Hematopoietic multipotent progenitor cell treated with erythropoietin and hydrocortisone succinate and interleukin-3 and kit ligand, for 17 days (in vitro differentiated cells): ENCODE measurements at regions not wholly inside any gene's neighbourhood (a gene's known extent, or its start where the extent isn't known, plus 50 kb on each side); places are given as distances from the start of the nearest gene placed in this dataset.

Experiments
- DNase-seq: peaks from one replicate; pipeline ENCODE4 v3.0.0-alpha.2; 2015; ENCODE audit warnings: low spot score

DNA sequence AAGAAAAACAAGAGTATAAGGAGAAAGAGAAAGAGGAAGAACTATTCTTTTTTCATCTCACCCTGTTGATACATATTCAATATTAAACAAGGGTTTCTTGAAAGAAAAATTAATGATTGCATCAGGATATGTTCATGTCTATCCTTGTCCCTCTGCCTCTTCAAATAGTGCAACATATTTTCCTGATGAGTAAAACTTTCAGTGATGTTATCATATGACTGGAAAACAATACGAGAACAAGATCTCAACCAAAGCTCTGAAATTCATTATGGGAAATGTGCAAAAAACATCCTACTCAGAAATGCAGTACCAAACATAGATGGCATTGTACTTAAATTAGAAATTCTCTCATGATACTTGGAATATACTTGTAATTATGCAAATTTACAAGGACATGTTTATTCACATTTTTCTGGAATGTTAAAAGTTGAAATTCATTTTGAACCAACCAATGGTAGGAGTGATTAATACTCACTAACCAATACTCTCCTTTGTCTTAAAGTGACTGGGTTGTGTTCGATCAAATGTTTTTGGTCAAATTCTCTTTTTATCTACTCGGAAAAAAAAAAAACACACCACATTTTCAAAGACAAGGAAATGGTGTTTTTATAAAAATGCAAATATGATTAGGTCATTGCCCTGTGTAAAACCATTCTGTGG is 148.9 kb upstream of the GULP1 start:
- no peak for DNase-seq

DNA sequence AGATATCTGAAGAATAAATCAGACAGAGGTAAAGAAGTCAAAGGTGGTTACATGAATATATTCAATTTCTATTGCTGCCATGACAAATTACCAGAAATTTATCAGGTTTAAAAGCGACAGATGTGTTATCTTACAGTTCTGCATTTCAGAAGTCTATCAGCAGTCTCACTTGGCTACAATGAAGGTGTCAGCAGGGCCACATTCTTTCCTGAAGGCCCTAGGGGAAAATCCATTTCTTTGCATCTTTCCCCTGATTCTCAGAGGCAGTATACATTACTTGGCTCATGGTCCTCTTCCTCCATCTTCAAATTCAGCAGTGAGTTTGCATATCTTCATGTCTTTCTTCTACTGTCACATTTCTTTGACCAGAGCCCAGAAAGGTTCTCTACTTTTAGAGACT is 145.8 kb upstream of the GULP1 start:
- DNase-seq: no peak

DNA sequence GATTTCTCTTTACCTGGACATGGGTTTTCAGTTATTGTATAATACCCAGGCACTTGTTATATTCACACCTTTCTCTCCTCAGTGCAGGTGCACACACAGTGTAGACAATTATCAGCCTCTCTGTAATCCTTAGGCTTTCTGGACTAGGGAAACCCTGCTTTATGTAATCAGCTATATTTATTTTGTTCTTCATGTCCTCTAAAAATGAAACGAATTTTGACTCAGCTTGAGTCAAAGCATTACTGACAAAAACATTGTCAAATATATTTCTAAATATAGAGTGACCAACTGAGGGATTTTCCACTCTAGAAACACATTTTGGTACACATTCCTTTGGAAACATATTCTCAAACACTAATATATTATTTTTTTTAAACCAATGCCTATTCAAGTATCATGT is 144.8 kb upstream of the GULP1 start:
- no peak for DNase-seq

DNA sequence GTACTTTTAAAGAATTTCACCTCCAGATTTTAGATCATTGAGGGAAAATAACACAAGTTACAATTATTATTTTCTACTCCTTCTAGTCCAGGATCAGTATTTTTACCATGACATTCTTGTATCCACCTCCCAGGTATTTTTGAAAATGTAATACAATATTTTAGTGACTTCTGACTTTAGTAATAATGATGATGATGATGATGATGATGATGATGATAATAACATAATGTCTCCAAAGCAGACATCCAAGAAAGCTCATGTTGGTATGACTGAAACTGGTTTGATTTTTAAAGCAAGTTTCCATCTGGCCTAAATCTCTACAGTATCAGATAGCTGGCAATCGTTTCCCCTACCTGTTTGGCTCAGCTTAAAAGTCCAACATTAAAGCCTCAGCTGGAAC is 140.0 kb upstream of the GULP1 start:
- DNase-seq: no peak

DNA sequence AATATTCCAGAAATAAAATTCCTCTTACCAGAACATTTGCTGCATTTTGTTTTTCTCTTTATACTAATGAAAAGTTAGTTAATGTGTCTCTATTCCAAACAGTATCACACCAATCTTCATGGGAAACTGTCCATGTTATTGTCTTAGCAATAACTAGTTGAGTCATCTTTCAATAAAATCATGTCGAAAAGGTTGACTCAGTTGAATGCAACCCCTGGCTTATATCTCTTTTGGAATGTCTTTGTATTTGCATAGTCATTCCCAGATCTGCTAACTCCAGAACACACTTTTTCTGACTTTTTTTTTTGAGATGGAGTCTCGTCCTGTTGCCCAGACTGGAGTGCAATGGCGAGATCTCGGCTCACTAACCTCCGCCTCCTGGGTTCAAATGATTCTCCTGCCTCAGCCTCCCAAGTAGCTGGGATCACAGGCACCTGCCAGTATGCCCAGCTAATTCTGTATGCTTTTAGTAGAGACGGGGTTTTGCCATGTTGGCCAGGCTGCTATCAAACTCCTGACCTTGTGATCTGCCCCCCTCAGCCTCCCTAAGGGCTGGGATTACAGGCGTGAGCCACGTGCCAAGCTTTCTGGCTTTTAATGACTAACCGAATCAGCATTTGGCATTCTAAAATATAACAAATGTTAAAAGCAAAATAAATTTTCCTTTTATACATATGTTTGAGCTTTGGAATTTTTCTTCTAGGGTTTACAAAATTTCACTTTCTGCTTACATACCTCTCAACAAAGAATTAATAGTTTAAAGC is 133.2 kb upstream of the GULP1 start:
- DNase-seq: no peak

DNA sequence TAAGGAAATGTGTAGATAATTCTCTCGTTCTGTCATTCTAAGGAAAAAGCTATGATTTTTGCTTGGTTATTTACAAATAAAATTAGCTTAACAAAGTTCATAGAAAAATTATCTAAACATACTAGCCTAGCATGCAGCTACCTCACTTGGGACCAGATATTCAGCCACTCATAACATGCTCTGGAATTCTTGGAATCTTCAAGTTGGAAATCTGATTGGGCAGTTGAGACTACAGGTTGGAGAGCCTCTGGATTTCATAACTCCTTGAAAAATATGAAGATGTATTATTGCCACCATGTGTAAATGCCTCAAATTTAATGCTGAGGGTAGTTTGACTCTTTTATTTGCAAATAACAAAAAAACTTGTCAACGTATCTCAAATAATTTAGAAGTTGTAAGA is 132.2 kb upstream of the GULP1 start:
- DNase-seq: no peak

DNA sequence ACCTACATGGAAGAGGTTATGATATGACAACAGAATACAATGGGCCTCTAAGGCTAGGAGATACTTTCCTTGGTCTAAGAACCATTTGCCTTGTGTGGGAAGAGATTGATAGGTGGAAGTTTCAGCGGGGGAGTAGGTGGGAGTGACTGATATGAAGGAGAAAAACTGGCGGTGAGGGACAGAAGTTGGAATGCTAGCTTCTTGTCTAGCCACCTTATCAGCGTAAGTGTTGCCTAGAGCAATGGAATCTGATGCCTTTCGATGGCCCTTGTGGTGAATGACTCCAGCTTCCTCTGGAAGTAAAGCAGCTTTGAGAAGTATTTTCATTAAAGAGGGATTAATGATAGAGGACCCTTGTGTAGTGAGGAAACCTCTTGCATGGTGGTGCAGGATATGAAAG is 121.3 kb upstream of the GULP1 start:
- DNase-seq: no peak

DNA sequence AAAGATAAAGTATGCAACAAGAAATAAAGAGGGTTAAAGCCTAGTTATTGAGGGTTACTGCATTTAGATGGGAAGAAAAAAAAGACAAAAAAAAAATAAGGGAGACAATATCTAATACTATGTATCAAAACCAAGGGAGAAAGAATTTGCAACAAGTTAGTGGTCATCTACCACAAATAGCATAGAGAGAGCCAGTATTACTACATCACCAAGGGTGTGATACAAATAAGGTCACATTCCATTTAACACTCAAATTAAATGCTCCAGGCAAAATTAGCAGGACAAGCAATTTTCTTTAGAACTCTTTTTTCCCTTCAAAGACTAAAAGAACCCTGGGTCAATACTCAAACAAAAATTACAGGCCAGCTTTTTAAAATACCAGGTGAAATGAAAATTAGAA is 115.1 kb upstream of the GULP1 start:
- no peak for DNase-seq

DNA sequence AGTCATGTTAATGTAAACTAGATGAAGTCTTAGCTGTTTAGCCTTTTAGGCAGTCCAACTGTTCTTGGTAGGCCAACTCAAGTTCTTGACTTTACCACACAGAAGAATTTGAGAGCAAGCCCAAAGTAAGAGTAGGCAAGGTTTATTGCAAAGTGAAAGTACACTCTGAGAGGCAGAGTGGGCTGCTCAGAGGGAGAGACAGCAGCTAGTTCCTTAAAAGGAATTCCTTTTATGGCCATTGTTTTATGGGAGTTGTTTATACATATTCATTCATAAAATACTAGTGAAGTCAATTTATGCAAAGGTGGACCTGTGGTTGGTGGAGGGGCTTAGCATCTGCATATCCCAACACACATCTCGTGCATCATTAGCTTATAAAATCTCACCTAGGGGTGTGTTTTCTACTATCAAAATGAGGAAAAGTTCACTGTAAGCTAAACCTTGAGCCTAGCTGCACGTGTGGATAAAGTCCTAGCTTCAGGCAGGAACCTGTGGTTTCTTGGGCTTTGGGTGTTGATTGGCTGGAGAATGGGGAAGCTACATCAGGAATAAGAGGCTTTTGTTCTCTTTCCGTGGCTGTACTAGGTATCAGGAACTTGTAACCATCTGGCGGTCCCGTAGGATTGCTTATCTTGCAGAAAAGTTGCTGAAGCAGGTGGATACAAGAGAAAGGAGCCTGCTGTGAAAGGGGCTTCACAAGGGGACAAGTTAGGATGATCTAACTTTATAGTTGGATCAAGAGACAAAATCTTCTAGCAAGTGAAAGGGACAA is 110.4 kb upstream of the GULP1 start:
- no peak for DNase-seq

DNA sequence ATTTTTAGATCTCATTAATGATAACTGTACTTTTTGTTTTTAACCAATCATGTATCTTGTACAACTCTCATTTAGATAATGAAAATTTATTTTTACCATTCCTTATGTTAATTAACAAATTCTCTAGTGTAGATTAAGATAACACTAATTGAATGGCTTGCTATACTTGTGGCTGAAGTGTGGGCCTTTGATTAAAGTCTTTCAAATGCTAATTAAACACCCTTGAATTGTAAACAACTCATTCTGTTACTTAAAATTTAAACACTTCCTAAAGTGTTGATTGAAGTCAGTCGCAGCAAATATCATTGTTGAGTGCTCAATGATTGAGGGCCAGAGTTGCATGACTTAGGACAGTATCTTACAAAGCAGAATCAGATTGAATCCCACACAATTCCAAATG is 109.8 kb upstream of the GULP1 start:
- DNase-seq: no peak

DNA sequence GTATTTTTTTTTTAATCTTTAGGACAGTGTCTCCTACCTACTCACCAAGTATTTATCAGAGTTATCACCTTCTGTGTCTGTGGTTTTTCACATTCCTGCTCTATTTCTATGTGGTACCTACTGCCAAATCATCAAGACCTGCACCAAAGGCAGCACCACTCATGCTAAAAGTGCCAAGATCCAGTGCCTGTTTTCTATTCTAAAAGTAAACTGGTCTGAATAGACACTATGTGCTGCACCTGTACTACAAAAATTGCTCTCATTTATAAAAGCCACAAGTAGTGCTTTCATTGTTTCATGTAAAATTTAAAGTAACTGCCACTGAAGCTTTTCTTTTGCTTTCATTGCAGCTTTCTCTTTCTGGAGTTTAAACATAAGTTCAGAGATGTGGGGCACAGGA is 103.9 kb upstream of the GULP1 start:
- no peak for DNase-seq

DNA sequence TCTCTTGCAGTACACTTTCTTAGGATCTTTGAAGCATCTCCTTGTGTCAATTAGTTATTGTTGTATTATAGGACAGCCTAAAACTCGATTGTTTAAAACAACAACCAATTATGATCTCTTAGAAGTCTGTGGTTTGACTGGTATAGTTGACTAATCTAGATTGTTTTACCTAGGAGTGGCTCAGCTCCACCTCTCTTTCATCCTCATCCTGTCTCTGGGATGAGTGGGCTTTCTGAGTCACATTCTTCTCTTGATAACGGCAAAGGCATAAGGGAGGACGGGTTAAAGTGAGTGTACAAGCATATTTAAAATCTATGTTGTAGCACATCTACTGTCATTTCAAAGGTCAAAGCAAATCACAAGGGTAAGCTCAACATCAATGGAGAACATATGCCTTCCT is 102.3 kb upstream of the GULP1 start:
- no peak for DNase-seq

DNA sequence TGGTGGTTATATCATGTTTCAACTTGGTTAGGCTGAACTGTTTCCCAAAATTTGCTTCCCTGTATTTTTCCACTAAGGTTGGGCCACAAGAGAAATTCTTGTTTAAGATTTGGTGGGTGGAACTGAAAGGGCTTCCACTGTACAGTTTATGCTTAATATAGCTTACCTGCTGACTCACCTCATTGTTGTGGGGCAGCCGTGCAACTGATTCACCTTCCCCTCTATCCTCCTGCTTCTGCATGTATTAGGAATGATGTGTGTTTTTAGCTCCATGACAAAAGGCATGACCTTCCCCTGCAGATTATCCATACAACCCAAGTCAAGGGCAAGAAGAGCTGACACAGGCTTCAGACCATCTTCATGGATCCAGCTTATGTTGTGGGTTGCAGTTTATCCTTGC is 98.4 kb upstream of the GULP1 start:
- DNase-seq: no peak

DNA sequence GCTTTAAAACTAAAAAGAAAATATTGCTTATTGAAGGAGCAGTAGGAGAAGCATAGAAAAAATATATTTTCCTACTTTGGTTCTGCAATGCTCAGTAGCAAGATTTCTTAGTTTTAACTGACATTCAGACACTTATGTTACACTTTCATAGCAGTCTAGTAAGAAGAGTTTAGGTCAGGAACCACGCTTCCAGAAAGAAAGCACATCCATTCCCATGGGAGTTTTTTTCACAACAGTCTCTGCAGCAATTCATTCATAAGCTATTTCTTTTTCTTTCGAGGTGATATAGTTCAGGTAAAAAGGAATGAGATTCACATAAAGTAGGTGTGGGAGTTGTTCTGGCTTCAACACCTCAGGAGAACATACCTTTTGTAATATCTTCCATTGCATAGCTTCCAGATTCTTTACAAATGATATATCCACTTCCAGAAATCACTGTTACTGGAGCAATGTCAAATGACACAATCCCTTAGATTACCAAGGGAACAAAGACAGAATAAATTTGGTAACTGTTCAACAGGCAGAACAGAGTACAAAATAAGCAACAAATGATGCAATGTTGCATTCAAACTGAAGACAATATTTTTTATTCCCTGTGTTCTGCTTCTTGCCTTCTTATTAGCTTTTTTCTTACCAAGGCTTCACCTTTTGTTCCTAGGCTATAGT is 95.2 kb upstream of the GULP1 start:
- DNase-seq: no peak

DNA sequence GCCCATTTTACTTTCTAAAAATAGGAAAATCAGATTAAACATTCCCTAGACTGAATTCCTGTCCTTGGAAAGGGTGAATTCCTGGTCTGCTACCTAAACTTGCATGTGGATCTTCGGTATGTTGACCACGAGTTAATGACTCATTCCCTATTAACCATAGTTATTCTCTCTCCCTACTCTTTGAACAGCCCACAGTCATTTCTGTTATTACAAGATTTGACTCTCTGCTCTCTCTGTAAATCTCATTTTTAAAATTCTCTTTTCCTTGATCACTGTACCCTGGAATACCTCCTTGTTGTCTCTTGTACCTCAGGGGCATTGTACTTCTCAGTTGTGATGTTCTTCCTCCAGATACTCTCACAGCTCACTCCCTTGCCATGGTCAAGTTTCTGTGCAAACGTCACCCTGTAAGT is 92.0 kb upstream of the GULP1 start:
- no peak for DNase-seq

DNA sequence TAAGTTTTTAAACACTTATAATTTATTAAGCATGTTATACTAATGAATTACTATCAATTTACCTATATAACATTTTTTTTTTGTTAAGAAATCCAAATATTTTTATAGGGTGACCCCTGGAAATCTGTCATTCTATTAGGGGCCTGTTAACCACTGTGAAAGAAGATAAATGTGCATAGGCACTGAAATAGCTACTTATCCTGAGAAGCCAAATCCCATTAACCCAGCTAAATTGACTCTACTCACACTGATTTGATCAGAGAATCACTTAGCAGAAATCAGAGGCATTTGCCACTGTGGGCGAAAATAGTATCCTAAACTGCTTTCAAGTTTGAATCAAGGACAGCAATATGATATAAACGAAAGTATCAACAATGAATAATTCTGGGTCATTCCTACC is 90.0 kb upstream of the GULP1 start:
- DNase-seq: no peak

DNA sequence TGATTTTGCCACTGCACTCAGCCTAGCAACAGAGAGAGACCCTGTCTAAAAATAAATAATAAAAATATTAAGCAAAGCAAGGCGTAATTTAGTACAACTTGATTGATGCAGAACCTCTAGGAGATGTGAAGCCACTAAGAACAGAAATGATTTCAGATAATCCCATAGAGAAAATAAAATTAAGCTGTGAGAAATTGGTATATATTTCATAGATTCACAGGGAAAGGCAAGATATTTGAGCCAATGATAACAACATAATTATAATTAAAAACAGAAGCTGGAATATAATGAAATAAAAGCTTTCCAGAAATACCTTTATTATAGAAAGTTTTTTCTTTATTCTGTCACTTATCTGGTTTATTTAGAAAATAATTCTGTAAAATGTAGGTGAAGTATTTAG is 88.9 kb upstream of the GULP1 start:
- DNase-seq: no peak

DNA sequence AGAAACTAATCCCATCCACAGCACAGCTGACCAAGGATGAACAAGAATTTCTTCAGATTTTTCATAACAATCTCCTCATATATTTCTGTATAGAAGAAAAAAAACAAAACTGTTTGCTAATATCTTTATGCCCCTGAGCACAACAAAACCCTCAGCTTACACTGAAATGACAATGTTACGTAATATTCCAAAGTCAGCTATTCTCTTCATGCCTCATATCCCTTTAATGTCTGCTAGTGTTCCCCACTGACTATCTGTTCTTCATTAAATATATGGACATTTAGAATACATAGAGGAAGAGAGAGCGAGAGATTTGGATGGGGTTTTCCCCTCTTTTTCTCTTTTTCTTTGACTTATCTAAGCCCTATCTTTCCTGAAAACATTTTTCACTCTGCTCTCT is 87.9 kb upstream of the GULP1 start:
- no peak for DNase-seq

DNA sequence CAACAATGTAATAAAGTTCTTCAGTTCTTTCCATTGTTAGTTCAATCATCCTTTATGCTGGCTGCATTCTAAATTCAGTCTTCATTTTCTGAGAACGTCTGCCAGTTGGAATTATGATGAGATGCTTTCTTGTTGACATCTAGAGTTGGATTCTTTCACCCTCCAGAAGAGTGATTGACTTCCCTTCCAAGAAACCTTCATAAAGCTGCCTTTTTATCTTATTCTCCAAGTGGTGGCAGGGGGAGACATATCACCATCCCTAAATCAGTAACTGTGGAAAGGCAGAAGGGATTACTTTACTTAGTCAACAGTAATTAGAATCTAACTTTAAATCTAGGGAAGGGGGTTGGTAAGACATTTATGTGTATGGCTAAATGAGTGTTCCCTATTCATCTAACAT is 86.8 kb upstream of the GULP1 start:
- DNase-seq: no peak

DNA sequence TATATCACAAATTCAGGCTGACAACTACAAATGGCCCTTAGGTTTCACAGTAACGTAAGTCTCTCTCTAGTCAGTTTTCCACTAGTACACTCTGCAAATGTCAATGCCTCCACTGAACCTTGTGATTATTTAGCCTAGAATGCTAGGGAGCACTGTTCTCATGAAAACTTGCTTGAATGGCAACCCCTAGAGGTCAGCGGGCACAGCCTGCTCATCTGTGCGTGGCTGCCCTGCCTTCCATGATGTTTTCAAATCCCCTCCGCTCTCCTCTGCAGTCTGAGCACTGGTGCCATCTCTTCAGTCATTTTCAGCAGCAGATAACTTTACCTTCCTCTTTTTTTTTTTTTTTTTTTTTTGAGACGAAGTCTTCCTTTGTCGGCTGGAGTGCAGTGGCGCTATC is 84.1 kb upstream of the GULP1 start:
- no peak for DNase-seq

DNA sequence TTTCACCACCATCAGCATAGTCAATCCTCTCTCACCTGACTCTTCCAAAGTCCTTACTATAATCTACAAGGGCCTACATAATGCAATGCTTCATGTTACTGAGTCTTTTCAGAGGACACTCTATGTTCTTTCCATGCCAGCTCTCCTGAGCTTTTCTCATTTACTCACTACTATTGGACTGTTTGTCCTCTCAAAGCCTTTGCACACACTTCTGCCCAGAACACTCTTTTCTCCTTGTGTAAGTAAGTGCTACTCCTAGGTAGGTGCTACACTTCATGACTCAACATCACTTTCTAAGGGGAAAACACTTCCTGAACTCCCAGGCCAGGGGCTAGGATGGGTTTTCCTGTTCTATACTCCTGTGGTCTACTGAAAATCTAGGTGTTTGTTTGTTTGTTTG is 82.5 kb upstream of the GULP1 start:
- no peak for DNase-seq

DNA sequence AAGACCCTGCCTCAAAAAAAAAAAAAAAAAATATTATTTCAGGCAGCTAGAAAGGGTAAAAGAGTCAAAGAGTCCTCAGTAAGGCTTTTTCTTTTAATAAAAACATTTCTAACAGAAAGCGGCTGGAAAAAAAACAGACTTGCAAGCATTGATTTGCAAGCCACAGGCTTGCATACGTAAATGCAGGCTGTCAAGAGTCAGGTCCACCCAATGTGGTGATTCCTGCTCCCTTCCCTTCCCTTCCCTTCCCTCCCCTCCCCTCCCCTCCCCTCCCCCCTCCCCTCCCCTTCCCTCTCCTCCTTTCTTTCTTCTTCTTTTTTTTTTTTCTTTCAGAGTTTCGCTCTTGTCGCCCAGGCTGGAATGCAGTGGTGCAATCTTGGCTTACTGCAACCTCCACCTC is 74.4 kb upstream of the GULP1 start:
- DNase-seq: no peak

DNA sequence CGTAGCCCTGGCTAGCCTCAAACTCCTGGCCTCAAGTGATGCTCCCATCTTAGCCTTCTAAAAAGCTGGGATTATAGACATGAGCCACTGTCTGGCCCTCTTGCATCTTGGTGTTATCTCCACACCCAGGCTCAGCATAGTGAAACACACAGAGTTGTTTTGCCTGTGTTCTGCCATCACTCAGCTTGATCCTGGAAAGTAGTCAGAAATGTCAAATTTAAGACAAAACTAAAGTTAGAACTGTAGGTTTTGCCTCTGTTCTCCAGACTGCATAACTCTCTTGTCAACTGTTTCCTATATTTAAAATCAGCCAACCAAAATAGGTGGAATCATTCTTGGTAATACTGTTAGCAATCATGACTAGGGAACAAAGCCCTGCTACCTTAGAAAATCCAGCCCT is 72.1 kb upstream of the GULP1 start:
- DNase-seq: no peak
